HL-60 (cell line): ENCODE measurements at regions not wholly inside any gene's neighbourhood (a gene's known extent, or its start where the extent isn't known, plus 50 kb on each side); places are given as distances from the start of the nearest gene placed in this dataset.

Source experiments
- DNase-seq, 2 experiments: peaks; one replicate each; pipeline ENCODE4 v3.0.0-alpha.2; 2010 to 2020; ENCODE audit warnings: low read depth in 1 of 2, low spot score in 1 of 2
- H3K27ac ChIP-seq: fragments of 250-450 bp; sonication (Bioruptor Pico); replicated peaks from 2 replicates; pipeline ENCODE4 v1.5.1; 2020; ENCODE audit warnings: mild to moderate bottlenecking, moderate library complexity
- H3K27me3 ChIP-seq: fragments of 250-450 bp; sonication (Bioruptor Pico); 2 replicates; pipeline ENCODE4 v1.5.1; 2021; ENCODE audit warnings: mild to moderate bottlenecking, moderate library complexity; ENCODE audit not compliant: insufficient read depth, poor library complexity, severe bottlenecking
- H3K4me3 ChIP-seq: replicated peaks from 2 replicates; pipeline ENCODE4 v1.5.1; 2011; ENCODE audit warnings: mild to moderate bottlenecking, control low read depth, low read length; ENCODE audit not compliant: insufficient read depth
- GABPA ChIP-seq: IDR thresholded peaks from 2 replicates; pipeline ENCODE4 v1.6.1; 2012; ENCODE audit warnings: low read depth
- POLR2AphosphoS5 ChIP-seq: IDR thresholded peaks from 2 replicates; pipeline ENCODE4 v1.6.1; 2012; ENCODE audit warnings: low read depth
- SPI1 ChIP-seq: IDR thresholded peaks from 2 replicates; pipeline ENCODE4 v1.6.1; 2012; ENCODE audit warnings: low read depth, mild to moderate bottlenecking, borderline replicate concordance
- TF ChIP-seq, protein P1 (sequence below): IDR thresholded peaks from one replicate; pipeline ENCODE4 v1.5.1; 2011; ENCODE audit warnings: low read length, control low read depth, inconsistent platforms; ENCODE audit not compliant: insufficient read depth
- TF ChIP-seq, protein P2 (sequence below): IDR thresholded peaks from 2 replicates; pipeline ENCODE4 v1.6.1; 2012; ENCODE audit warnings: low read depth; ENCODE audit not compliant: insufficient replicate concordance

DNA sequence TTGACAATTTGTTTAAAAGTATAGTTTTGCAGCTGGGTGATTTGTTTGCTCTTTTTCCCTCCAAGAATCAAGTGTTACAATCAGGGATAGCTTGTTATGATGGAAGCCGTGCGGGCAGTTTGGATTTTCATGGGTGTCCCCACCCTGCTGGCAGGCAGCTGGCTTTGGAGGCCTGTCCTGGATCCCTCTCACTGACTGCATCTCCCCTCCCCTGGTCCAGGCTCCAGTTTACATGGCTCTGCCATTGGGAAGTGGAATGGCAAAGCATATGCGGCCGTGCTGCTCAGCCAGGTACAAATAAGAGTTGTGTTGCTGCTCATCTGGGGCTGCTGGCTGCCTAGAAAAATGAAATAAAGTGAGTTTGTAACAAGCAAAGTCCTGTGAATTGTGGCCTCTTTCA is 76.0 kb downstream of the CXCL12 start:
- H3K27me3 ChIP-seq: peaks cover 5% of the 10 kb centered on the region
- DNase-seq: no peak
- TF ChIP-seq, protein P1, sequence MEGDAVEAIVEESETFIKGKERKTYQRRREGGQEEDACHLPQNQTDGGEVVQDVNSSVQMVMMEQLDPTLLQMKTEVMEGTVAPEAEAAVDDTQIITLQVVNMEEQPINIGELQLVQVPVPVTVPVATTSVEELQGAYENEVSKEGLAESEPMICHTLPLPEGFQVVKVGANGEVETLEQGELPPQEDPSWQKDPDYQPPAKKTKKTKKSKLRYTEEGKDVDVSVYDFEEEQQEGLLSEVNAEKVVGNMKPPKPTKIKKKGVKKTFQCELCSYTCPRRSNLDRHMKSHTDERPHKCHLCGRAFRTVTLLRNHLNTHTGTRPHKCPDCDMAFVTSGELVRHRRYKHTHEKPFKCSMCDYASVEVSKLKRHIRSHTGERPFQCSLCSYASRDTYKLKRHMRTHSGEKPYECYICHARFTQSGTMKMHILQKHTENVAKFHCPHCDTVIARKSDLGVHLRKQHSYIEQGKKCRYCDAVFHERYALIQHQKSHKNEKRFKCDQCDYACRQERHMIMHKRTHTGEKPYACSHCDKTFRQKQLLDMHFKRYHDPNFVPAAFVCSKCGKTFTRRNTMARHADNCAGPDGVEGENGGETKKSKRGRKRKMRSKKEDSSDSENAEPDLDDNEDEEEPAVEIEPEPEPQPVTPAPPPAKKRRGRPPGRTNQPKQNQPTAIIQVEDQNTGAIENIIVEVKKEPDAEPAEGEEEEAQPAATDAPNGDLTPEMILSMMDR: no peak
- TF ChIP-seq POLR2AphosphoS5 (no peak), SPI1 (no peak), GABPA (no peak)
- TF ChIP-seq, protein P2, sequence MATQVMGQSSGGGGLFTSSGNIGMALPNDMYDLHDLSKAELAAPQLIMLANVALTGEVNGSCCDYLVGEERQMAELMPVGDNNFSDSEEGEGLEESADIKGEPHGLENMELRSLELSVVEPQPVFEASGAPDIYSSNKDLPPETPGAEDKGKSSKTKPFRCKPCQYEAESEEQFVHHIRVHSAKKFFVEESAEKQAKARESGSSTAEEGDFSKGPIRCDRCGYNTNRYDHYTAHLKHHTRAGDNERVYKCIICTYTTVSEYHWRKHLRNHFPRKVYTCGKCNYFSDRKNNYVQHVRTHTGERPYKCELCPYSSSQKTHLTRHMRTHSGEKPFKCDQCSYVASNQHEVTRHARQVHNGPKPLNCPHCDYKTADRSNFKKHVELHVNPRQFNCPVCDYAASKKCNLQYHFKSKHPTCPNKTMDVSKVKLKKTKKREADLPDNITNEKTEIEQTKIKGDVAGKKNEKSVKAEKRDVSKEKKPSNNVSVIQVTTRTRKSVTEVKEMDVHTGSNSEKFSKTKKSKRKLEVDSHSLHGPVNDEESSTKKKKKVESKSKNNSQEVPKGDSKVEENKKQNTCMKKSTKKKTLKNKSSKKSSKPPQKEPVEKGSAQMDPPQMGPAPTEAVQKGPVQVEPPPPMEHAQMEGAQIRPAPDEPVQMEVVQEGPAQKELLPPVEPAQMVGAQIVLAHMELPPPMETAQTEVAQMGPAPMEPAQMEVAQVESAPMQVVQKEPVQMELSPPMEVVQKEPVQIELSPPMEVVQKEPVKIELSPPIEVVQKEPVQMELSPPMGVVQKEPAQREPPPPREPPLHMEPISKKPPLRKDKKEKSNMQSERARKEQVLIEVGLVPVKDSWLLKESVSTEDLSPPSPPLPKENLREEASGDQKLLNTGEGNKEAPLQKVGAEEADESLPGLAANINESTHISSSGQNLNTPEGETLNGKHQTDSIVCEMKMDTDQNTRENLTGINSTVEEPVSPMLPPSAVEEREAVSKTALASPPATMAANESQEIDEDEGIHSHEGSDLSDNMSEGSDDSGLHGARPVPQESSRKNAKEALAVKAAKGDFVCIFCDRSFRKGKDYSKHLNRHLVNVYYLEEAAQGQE: no peak
- no peak overlapping the region for H3K27ac ChIP-seq
- no peak overlapping the region for H3K4me3 ChIP-seq

DNA sequence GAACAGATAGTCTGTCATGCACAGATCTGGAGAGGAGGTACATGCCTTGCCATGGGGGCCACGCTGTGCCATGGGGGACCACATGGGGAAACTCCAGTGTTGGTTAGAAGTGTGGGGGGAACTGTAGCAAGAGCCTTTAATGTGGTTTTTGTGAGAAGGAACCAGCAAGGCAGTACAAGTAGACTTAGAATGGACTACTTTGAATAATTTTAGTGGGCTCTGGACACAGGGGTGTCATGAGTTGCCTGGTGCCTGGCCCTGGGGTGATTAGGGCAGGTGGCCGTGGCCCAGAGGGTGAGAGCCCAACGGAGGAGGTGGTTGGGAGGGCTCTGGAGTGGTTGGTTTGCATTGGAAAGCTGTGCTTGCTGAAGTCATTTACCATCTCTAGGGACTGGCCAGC is 77.2 kb downstream of the CXCL12 start:
- H3K27ac ChIP-seq: no peak overlapping the region
- peaks cover 5% of the 10 kb centered on the region for H3K27me3 ChIP-seq
- no peak for DNase-seq
- TF ChIP-seq, protein P2: no peak
- no peak for TF ChIP-seq GABPA
- TF ChIP-seq, protein P1: no peak
- TF ChIP-seq SPI1: no peak
- no peak for TF ChIP-seq POLR2AphosphoS5
- no peak overlapping the region for H3K4me3 ChIP-seq

DNA sequence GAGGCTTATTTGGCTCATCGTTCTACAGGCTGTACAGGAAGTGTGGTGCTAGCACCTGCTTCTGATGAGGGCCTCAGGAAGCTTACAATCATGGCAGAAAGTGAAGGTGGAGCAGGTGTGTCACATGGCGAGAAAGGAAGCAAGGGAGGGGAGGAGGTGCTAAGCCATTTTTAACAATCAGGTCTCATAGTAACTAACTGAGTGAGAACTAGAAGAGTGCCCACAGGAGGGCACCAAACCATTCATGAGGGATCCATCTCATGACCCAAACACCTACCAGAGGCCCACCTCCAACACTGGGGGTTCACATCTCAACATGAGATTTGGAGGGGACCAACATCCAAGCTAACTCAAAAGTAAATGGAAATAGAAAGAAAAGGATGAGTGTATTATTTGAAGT is 78.1 kb downstream of the CXCL12 start:
- no peak for DNase-seq
- H3K27me3 ChIP-seq: peaks cover 5% of the 10 kb centered on the region
- no peak overlapping the region for H3K4me3 ChIP-seq
- TF ChIP-seq, protein P1: no peak
- TF ChIP-seq SPI1 (no peak), POLR2AphosphoS5 (no peak), GABPA (no peak)
- TF ChIP-seq, protein P2: no peak
- no peak overlapping the region for H3K27ac ChIP-seq
